PC-3 (cell line): ENCODE measurements at regions not wholly inside any gene's neighbourhood (a gene's known extent, or its start where the extent isn't known, plus 50 kb on each side); places are given as distances from the start of the nearest gene placed in this dataset.

Experiments used
- EZH2 ChIP-seq: fragments of 300-600 bp; sonication (generic); IDR thresholded peaks from one replicate; pipeline ENCODE4 v1.6.1; 2017; ENCODE audit warnings: antibody characterized with exemption, mild to moderate bottlenecking, low read length; ENCODE audit not compliant: unreplicated experiment
- TF ChIP-seq, protein P1 (sequence below): fragments of 300-600 bp; sonication (generic); conservative IDR thresholded peaks from 2 replicates; pipeline ENCODE4 v1.5.1; 2017; ENCODE audit warnings: antibody characterized with exemption, low read depth, mild to moderate bottlenecking, low read length

DNA sequence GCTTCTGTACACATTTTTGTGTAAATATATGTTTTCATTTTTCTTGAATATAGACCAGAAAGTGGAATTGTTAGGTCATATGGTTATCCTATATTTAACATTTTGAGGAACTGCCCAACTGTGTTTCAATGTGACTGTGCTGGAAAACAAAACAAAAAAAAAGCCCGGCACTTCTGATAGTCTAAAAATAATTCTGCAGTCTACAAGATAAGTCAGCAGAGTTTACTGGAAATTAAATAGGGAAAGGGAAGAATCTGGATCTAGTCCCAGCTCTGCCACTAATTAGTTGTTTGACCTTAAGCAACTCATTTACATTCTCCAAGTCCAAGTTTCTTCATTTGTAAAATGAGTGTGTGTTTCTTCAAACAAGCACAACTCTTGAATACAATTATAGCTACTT, 869.1 kb upstream of the B3GALT2 start:
- TF ChIP-seq, protein P1, sequence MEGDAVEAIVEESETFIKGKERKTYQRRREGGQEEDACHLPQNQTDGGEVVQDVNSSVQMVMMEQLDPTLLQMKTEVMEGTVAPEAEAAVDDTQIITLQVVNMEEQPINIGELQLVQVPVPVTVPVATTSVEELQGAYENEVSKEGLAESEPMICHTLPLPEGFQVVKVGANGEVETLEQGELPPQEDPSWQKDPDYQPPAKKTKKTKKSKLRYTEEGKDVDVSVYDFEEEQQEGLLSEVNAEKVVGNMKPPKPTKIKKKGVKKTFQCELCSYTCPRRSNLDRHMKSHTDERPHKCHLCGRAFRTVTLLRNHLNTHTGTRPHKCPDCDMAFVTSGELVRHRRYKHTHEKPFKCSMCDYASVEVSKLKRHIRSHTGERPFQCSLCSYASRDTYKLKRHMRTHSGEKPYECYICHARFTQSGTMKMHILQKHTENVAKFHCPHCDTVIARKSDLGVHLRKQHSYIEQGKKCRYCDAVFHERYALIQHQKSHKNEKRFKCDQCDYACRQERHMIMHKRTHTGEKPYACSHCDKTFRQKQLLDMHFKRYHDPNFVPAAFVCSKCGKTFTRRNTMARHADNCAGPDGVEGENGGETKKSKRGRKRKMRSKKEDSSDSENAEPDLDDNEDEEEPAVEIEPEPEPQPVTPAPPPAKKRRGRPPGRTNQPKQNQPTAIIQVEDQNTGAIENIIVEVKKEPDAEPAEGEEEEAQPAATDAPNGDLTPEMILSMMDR: no peak
- no peak for TF ChIP-seq EZH2
